ENCODE measurements at regions not wholly inside any gene's neighbourhood (a gene's known extent, or its start where the extent isn't known, plus 50 kb on each side); places are given as distances from the start of the nearest gene placed in this dataset.

GRCh38 chr5:51172903-51173626 is 210.2 kb upstream of the ISL1 start:
- intact Hi-C loops (cut with DNase I): no loop called here
- Histone ChIP-seq H3K36me3 (no peaks in the 10 kb centered on the region), H3K27me3 (no peaks in the 10 kb centered on the region), H3K4me1 (ENCODE audit: insufficient read depth) (no peaks in the 10 kb centered on the region), H3K4me3 (no peak overlapping the region), H3K9me3 (no peaks in the 10 kb centered on the region), H3K27ac (no peak overlapping the region)
- DNase-seq: no peak
- WGBS, 3 donors: 38 to 50% (median 43%) methylated on average over 7 of the region's 7 CpGs
- TF ChIP-seq POLR2A (IDR thresholded peaks at IDR 0.05) (no peak), CTCF (IDR thresholded peaks at IDR 0.05) (no peak), EP300 (IDR thresholded peaks at IDR 0.05) (no peak)

GRCh38 chr5:51181208-51181894 is 201.9 kb upstream of the ISL1 start:
- DNase-seq: no peak
- no peaks in the 10 kb centered on the region for H3K4me1 ChIP-seq (ENCODE audit: insufficient read depth)
- no peaks in the 10 kb centered on the region for H3K36me3 ChIP-seq
- no peak overlapping the region for H3K27ac ChIP-seq
- no peak overlapping the region for H3K4me3 ChIP-seq
- no peaks in the 10 kb centered on the region for H3K9me3 ChIP-seq
- no peaks in the 10 kb centered on the region for H3K27me3 ChIP-seq
- TF ChIP-seq POLR2A (IDR thresholded peaks at IDR 0.05): no peak
- no peak for TF ChIP-seq EP300 (IDR thresholded peaks at IDR 0.05)
- intact Hi-C loops (cut with DNase I): loop anchor here in 1 of 4 donors (5.0 kb wide), 1 partner anchor 61 kb away; no protein-coding TSS in a partner anchor
- WGBS, 3 donors: 27 to 48% (median 33%) methylated on average over 3 of the region's 3 CpGs

DNA sequence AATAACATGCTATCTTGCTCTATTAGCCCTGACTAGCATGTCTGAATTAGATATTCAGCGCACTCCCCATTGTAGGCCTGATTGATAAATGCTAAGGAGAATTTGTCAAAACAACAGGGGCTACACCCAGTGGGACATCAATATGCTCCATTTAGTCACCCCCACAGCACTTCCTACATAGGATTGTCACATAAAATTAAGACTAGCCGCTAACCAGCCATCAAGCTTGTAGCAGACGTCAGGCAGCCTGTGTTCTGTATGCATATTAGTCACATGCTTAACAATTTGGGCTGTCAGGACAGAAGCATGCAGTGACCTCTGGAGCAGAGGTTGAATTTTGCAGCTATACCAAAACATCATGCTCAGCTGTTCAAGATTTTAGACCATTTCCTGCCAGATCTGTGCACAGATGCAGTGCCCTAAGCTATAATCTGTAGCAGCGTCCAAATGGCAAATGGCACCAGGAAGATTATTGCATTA is 197.4 kb upstream of the ISL1 start:
- Histone ChIP-seq H3K27me3 (no peaks in the 10 kb centered on the region), H3K4me1 (ENCODE audit: insufficient read depth) (no peaks in the 10 kb centered on the region)
- 58 to 65% (median 58%) methylated on average over 4 of the region's 4 CpGs for WGBS, 3 donors

DNA sequence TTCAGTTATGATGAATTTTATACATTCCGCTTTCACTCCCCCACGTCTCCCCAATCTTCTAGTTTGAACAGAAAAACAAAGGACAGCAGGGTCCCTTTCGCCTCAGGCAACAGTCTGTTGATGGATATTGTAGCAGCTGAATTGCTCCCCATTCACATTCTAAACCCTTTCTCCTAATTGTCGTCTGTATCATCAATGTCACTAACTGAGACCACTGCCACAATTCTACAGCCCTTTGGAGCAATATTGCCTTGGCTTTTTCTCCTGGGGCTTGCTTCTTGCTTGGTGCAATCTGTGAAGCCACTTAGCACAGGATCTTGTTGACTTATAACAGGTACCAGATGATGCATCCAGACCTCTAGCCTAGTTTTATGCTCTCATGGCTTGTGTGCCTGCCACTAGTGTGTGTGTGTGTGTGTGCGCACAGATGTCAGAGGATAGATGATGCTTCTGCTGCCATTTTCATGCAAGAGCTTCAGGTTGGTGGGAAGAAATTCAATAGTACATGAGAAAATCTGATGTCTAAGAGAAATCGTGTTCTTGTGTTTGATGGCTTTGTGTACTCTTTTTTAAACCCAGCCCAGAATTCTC is 195.2 kb upstream of the ISL1 start:
- H3K9me3 ChIP-seq: no peaks in the 10 kb centered on the region
- no peak for DNase-seq
- no peaks in the 10 kb centered on the region for H3K27me3 ChIP-seq
- no peaks in the 10 kb centered on the region for H3K36me3 ChIP-seq
- no peaks in the 10 kb centered on the region for H3K4me1 ChIP-seq (ENCODE audit: insufficient read depth)
- TF ChIP-seq CTCF (IDR thresholded peaks at IDR 0.05): no peak
- TF ChIP-seq POLR2A (IDR thresholded peaks at IDR 0.05): no peak
- no peak for TF ChIP-seq EP300 (IDR thresholded peaks at IDR 0.05)
- intact Hi-C loops (cut with DNase I): no loop called here
- 58 to 63% (median 59%) methylated on average over 6 of the region's 6 CpGs for WGBS, 3 donors
- H3K27ac ChIP-seq: no peak overlapping the region
- no peak overlapping the region for H3K4me3 ChIP-seq

More for the DNA sequence above, 197.4 kb upstream of the ISL1 start:
- H3K36me3 ChIP-seq: no peaks in the 10 kb centered on the region
- no peak overlapping the region for H3K27ac ChIP-seq
- intact Hi-C loops (cut with DNase I): no loop called here
- DNase-seq: no peak
- no peak overlapping the region for H3K4me3 ChIP-seq
- no peak for TF ChIP-seq EP300 (IDR thresholded peaks at IDR 0.05)
- no peak for TF ChIP-seq CTCF (IDR thresholded peaks at IDR 0.05)
- no peak for TF ChIP-seq POLR2A (IDR thresholded peaks at IDR 0.05)
- H3K9me3 ChIP-seq: no peaks in the 10 kb centered on the region

Data from ovary (tissue), 7 donors.